H1 (cell line): ENCODE measurements at regions not wholly inside any gene's neighbourhood (a gene's known extent, or its start where the extent isn't known, plus 50 kb on each side); places are given as distances from the start of the nearest gene placed in this dataset.

ENCODE experiments used
- CTCF ChIA-PET: fragments of 300-600 bp; sonication (Branson Sonifier 250); formaldehyde crosslinking; loops from one replicate; lab custom pipeline; 2021; ENCODE audit not compliant: partially characterized antibody; lab: Charles Lee
- POLR2A ChIA-PET: fragments of 300-600 bp; sonication (Branson Sonifier 250); formaldehyde crosslinking; loops from one replicate; lab custom pipeline; 2021; ENCODE audit warnings: inconsistent platforms; ENCODE audit not compliant: partially characterized antibody; lab: Charles Lee
- DNase-seq, 2 experiments: peaks; one replicate each; pipeline versions ENCODE4 v3.0.0 to v3.0.0-alpha.2; 2010 to 2022; ENCODE audit warnings: low spot score in 2 of 2, low read depth in 1 of 2, mixed read lengths in 1 of 2
- FAIRE-seq: peaks from 2 replicates; lab custom pipeline; 2011; peaks lifted over from hg19 to GRCh38; lab: Jason Lieb, UNC
- H2AFZ ChIP-seq: 2 replicates; pipeline ENCODE4 v1.8.1; 2012; ENCODE audit warnings: low read length, inconsistent platforms
- H2AK5ac ChIP-seq: 2 replicates; pipeline ENCODE4 v1.6.1; 2013; ENCODE audit warnings: low read depth, low read length
- H2BK120ac ChIP-seq: replicated peaks from 2 replicates; pipeline ENCODE3; 2013; ENCODE audit warnings: low read depth, low read length, inconsistent platforms
- H2BK12ac ChIP-seq: 2 replicates; pipeline ENCODE4 v1.6.1; 2013; ENCODE audit warnings: low read depth, low read length
- H2BK15ac ChIP-seq: 2 replicates; pipeline ENCODE4 v1.6.1; 2013; ENCODE audit warnings: low read length
- H2BK20ac ChIP-seq: 2 replicates; pipeline ENCODE4 v1.6.1; 2013; ENCODE audit warnings: low read length
- H2BK5ac ChIP-seq: 2 replicates; pipeline ENCODE4 v1.6.1; 2013; ENCODE audit warnings: low read depth, low read length
- H3K14ac ChIP-seq: 2 replicates; pipeline ENCODE4 v1.6.1; 2013; ENCODE audit warnings: inconsistent platforms; ENCODE audit not compliant: insufficient read length
- H3K18ac ChIP-seq: 2 replicates; pipeline ENCODE4 v1.6.1; 2013; ENCODE audit warnings: low read length; ENCODE audit errors: extremely low read depth
- H3K23ac ChIP-seq: 2 replicates; pipeline ENCODE4 v1.6.1; 2013; ENCODE audit warnings: inconsistent platforms; ENCODE audit not compliant: insufficient read length
- H3K23me2 ChIP-seq: 2 replicates; pipeline ENCODE4 v1.6.1; 2013; ENCODE audit warnings: low read depth, low read length
- H3K27ac ChIP-seq: 2 replicates; pipeline ENCODE4 v1.6.1; 2011; ENCODE audit warnings: low read depth, low read length, inconsistent platforms
- H3K27me3 ChIP-seq, 4 experiments: replicated peaks in 1 of 4; 1 replicate in 1 of 4; 2 replicates in 3 of 4; pipeline versions ENCODE4 v1.6.1 to v1.8.1; 2011 to 2013; ENCODE audit warnings: low read length in 3 of 4, mild to moderate bottlenecking in 3 of 4, inconsistent platforms in 2 of 4, mixed read lengths in 2 of 4, moderate library complexity in 1 of 4; ENCODE audit not compliant: control insufficient read depth in 3 of 4, insufficient read depth in 3 of 4; ENCODE audit errors: extremely low read depth in 1 of 4
- H3K36me3 ChIP-seq, 4 experiments: 2 replicates each; pipeline versions ENCODE4 v1.6.1 to v1.8.1; 2011 to 2013; ENCODE audit warnings: mild to moderate bottlenecking in 4 of 4, low read length in 3 of 4, moderate library complexity in 2 of 4, control low read depth in 1 of 4, inconsistent platforms in 1 of 4; ENCODE audit not compliant: insufficient read depth in 4 of 4, control insufficient read depth in 2 of 4
- H3K4ac ChIP-seq: replicated peaks from 2 replicates; pipeline ENCODE3; 2013; ENCODE audit warnings: low read length, low read depth, mixed read lengths, inconsistent platforms; ENCODE audit not compliant: insufficient read length
- H3K4me1 ChIP-seq, 4 experiments: replicated peaks in 1 of 4; 1 replicate in 1 of 4; 2 replicates in 3 of 4; pipeline versions ENCODE4 v1.6.1 to v1.8.1; 2011 to 2013; ENCODE audit warnings: low read length in 3 of 4, inconsistent platforms in 2 of 4, mixed read lengths in 1 of 4; ENCODE audit not compliant: insufficient read depth in 4 of 4, control insufficient read depth in 3 of 4
- H3K4me2 ChIP-seq, 2 experiments: 2 replicates each; pipeline versions ENCODE4 v1.6.1 to v1.8.1; 2011 to 2013; ENCODE audit warnings: low read depth in 2 of 2, low read length in 2 of 2, control low read depth in 1 of 2, inconsistent platforms in 1 of 2, mild to moderate bottlenecking in 1 of 2; ENCODE audit not compliant: insufficient read depth in 1 of 2
- H3K4me3 ChIP-seq, 4 experiments: fragments of 200-600, 300-600 bp in 1 of 4; sonication (generic), shearing (Covaris generic), sonication (Bioruptor Twin) in 1 of 4; 2 replicates each; pipeline versions ENCODE4 v1.5.1 to v1.8.1; 2011 to 2016; ENCODE audit warnings: low read length in 4 of 4, low read depth in 3 of 4, control low read depth in 2 of 4, inconsistent platforms in 2 of 4, mild to moderate bottlenecking in 2 of 4, mixed read lengths in 1 of 4, moderate library complexity in 1 of 4; ENCODE audit not compliant: insufficient read depth in 2 of 4; ENCODE audit errors: extremely low read depth in 1 of 4
- H3K56ac ChIP-seq: replicated peaks from 2 replicates; pipeline ENCODE3; 2013; ENCODE audit warnings: low read depth, mild to moderate bottlenecking, mixed read lengths, low read length, inconsistent platforms; ENCODE audit not compliant: insufficient read length
- H3K79me1 ChIP-seq: 2 replicates; pipeline ENCODE4 v1.6.1; 2013; ENCODE audit warnings: low read depth, low read length, control low read depth
- H3K79me2 ChIP-seq, 2 experiments: 2 replicates each; pipeline versions ENCODE4 v1.6.1 to v1.8.1; 2012 to 2013; ENCODE audit warnings: low read length in 2 of 2, mild to moderate bottlenecking in 2 of 2, inconsistent platforms in 1 of 2; ENCODE audit not compliant: insufficient read depth in 2 of 2, control insufficient read depth in 1 of 2
- H3K9ac ChIP-seq, 4 experiments: replicated peaks in 1 of 4; 1 replicate in 1 of 4; 2 replicates in 3 of 4; pipeline versions ENCODE4 v1.6.1 to v1.8.1; 2011 to 2013; ENCODE audit warnings: low read depth in 3 of 4, low read length in 3 of 4, control low read depth in 2 of 4, mild to moderate bottlenecking in 2 of 4, moderate library complexity in 2 of 4, inconsistent platforms in 1 of 4; ENCODE audit errors: extremely low read depth in 1 of 4
- H3K9me3 ChIP-seq, 2 experiments: 2 replicates each; pipeline versions ENCODE4 v1.6.1 to v1.8.1; 2012 to 2013; ENCODE audit warnings: mild to moderate bottlenecking in 2 of 2, moderate library complexity in 2 of 2, control low read depth in 1 of 2, inconsistent platforms in 1 of 2, low read depth in 1 of 2, low read length in 1 of 2, mixed read lengths in 1 of 2; ENCODE audit not compliant: insufficient read depth in 2 of 2
- H4K20me1 ChIP-seq, 2 experiments: replicated peaks in 1 of 2; 2 replicates each; pipeline versions ENCODE3 to v1.8.1; 2011 to 2013; ENCODE audit warnings: inconsistent platforms in 2 of 2, low read length in 2 of 2, mild to moderate bottlenecking in 1 of 2; ENCODE audit not compliant: insufficient read depth in 2 of 2, control insufficient read depth in 1 of 2
- H4K5ac ChIP-seq: 2 replicates; pipeline ENCODE4 v1.6.1; 2013; ENCODE audit warnings: low read length, low read depth, mixed read lengths, inconsistent platforms; ENCODE audit not compliant: insufficient read length
- H4K8ac ChIP-seq: 2 replicates; pipeline ENCODE4 v1.8.0; 2013; ENCODE audit warnings: mild to moderate bottlenecking, moderate library complexity, low read length, inconsistent platforms; ENCODE audit not compliant: insufficient read depth; ENCODE audit errors: extremely low read depth
- H4K91ac ChIP-seq: replicated peaks from 2 replicates; pipeline ENCODE3; 2013; ENCODE audit warnings: low read length, mixed read lengths, inconsistent platforms; ENCODE audit not compliant: insufficient read length
- ASH2L ChIP-seq: fragments of 200-600, 300-600 bp; sonication (generic); IDR thresholded peaks from one replicate; pipeline ENCODE4 v1.7.1; 2017; ENCODE audit warnings: low read length
- E2F6 ChIP-seq: IDR thresholded peaks from 2 replicates; pipeline ENCODE4 v1.6.1; 2012; ENCODE audit warnings: inconsistent platforms
- EZH2 ChIP-seq: fragments of 200-600 bp; sonication (generic); IDR thresholded peaks from 2 replicates; pipeline ENCODE4 v1.7.1; 2012; ENCODE audit warnings: low read depth, mild to moderate bottlenecking, moderate library complexity, low read length, inconsistent platforms; ENCODE audit not compliant: severe bottlenecking
- KDM4A ChIP-seq: IDR thresholded peaks from one replicate; pipeline ENCODE4 v1.7.1; 2012; ENCODE audit warnings: low read depth, mild to moderate bottlenecking, moderate library complexity, low read length, inconsistent platforms; ENCODE audit not compliant: severe bottlenecking
- MAX ChIP-seq: IDR thresholded peaks from 2 replicates; pipeline ENCODE4 v1.6.1; 2012; ENCODE audit warnings: inconsistent platforms
- RFX5 ChIP-seq: IDR thresholded peaks from 2 replicates; pipeline ENCODE4 v1.6.1; 2011; ENCODE audit warnings: low read depth, low read length, improper control_type of control experiment, borderline replicate concordance
- SAP30 ChIP-seq: fragments of 300-600 bp; sonication (generic); IDR thresholded peaks from 2 replicates; pipeline ENCODE4 v1.7.1; 2012; ENCODE audit warnings: low read length, moderate library complexity, mild to moderate bottlenecking, inconsistent platforms; ENCODE audit not compliant: insufficient read depth, insufficient replicate concordance
- SUZ12 ChIP-seq: fragments of 200-600 bp; sonication (generic); IDR thresholded peaks from 2 replicates; pipeline ENCODE4 v1.6.1; 2012; ENCODE audit warnings: mild to moderate bottlenecking, inconsistent platforms, low read length, moderate library complexity, mixed read lengths
- WGBS, 2 experiments: shearing (Covaris generic) in 1 of 2; methylation state at CpG; one replicate each; pipeline versions ENCODE4 v1.1.6 to v1.1.7; 2013 to 2015; ENCODE audit warnings: low lambda C conversion rate in 2 of 2, mixed read lengths in 2 of 2, inconsistent platforms in 1 of 2, low coverage in 1 of 2, missing lambda C conversion rate in 1 of 2; ENCODE audit not compliant: insufficient replicate concordance in 2 of 2, insufficient coverage in 1 of 2, insufficient read length in 1 of 2; ENCODE audit errors: extremely low coverage in 1 of 2, missing lambda C conversion rate in 1 of 2; 5-methylcytosine and 5-hydroxymethylcytosine counted together

- H3K23ac ChIP-seq: no peak overlapping the region
- no peak overlapping the region for H3K4ac ChIP-seq
These were observed 327.4 kb downstream of the SH3GL2 start for GRCh38 chr9:17906176-17906840.

More at GRCh38 chr9:17906176-17906840, 327.4 kb downstream of the SH3GL2 start:
- Histone ChIP-seq H3K14ac (no peak overlapping the region), H4K8ac (no peak overlapping the region), H3K9ac (no peak overlapping the region), H3K36me3 (no peaks in the 10 kb centered on the region), H4K20me1 (no peaks in the 10 kb centered on the region), H3K79me1 (no peaks in the 10 kb centered on the region), H3K23me2 (peaks cover 8% of the 10 kb centered on the region), H2BK120ac (no peak overlapping the region), H3K27ac (no peak overlapping the region), H4K5ac (no peak overlapping the region), H3K79me2 (no peaks in the 10 kb centered on the region), H3K56ac (no peak overlapping the region), H4K91ac (no peak overlapping the region), H3K18ac (no peak overlapping the region), H2AK5ac (no peak overlapping the region), H3K4me2 (peak overlapping the region; percentile 87 to 97), H2BK5ac (no peak overlapping the region), H2BK15ac (no peak overlapping the region), H3K27me3 (peaks cover 12 to 48% (median 42%) of the 10 kb centered on the region in 4 experiments), H3K9me3 (no peaks in the 10 kb centered on the region), H2AFZ (peak overlapping the region; percentile 88), H3K4me3 (peak overlapping the region; percentile 39 to 65 (median 62))
- DNase-seq: peak in 1 of 2 experiments; percentile 73
- FAIRE-seq: no peak
- WGBS, 2 experiments: 1% methylated on average over 36 of the region's 56 CpGs; no CpG with 5 or more reads in 1 of the 2 experiments
- ChIA-PET POLR2A (interaction anchor here (0.5 to 1.2 kb wide), 2 partner anchors 87 to 296 kb away, joined by 3 read pairs; no protein-coding TSS in a partner anchor), CTCF (no interaction called here)
- TF ChIP-seq EZH2: peak; percentile 80
- TF ChIP-seq RFX5: no peak
- TF ChIP-seq E2F6: peak; percentile 59
- TF ChIP-seq MAX: peak; percentile 60; the same call in 1 of the 2 replicates
- TF ChIP-seq SUZ12: peak; percentile 71; the same call in 1 of the 2 replicates
- no peak for TF ChIP-seq SAP30
- peak; percentile 95 for TF ChIP-seq KDM4A
- peak; percentile 73 for TF ChIP-seq ASH2L
- TF ChIP-seq, all 59 proteins: peak for 6
- peaks cover 0 to 4% (median 2%) of the 10 kb centered on the region in 4 experiments; a peak in 3 of 7 replicates for H3K4me1 ChIP-seq
- H2BK20ac ChIP-seq: no peak overlapping the region
- no peak overlapping the region for H2BK12ac ChIP-seq
